HCT116 (cell line): ENCODE measurements at regions not wholly inside any gene's neighbourhood (a gene's known extent, or its start where the extent isn't known, plus 50 kb on each side); places are given as distances from the start of the nearest gene placed in this dataset.

Experiments
- ATAC-seq: fragments of 200-7000 bp; cut with Tn5 transposase; 2 replicates; pipeline ENCODE4 v1.9.1; 2020; ENCODE audit warnings: mild to moderate bottlenecking, moderate library complexity
- BruUV-seq: library from RNA; stranded (reverse); fragments of 400-500 nt; replicated peaks from 2 replicates; lab custom pipeline; 2021; lab: Mats Ljungman, UMichigan
- CTCF ChIA-PET: fragments of 300-600 bp; sonication (Branson Sonifier 250); formaldehyde crosslinking; loops from one replicate; lab custom pipeline; 2021; ENCODE audit warnings: antibody characterized with exemption; lab: Charles Lee
- POLR2A ChIA-PET: fragments of 300-600, 350-600 bp; sonication (Branson Sonifier 250); formaldehyde crosslinking; loops from one replicate; lab custom pipeline; 2021; ENCODE audit warnings: antibody characterized with exemption; lab: Charles Lee
- RAD21 ChIA-PET, 2 experiments: fragments of 300-600 bp; sonication (Branson Sonifier 250); formaldehyde crosslinking; loops; one replicate each; lab custom pipeline; 2023; ENCODE audit warnings: low total read pairs in 2 of 2; ENCODE audit not compliant: uncharacterized antibody in 2 of 2, unreplicated experiment in 2 of 2, low non-redundant PET in 1 of 2; lab: Charles Lee
- DNase-seq: peaks from one replicate; pipeline ENCODE4 v3.0.0-alpha.2; 2010; ENCODE audit warnings: low read depth, low spot score
- H2AFZ ChIP-seq: fragments of 200-600 bp; shearing (Covaris generic), sonication (generic); 2 replicates; pipeline ENCODE4 v1.6.1; 2017; ENCODE audit warnings: low read depth, mixed run types, mixed read lengths, antibody characterized with exemption, low read length; ENCODE audit not compliant: poor library complexity, severe bottlenecking
- H3K27ac ChIP-seq: 2 replicates; pipeline ENCODE4 v1.5.1; 2012; ENCODE audit warnings: low read depth, low read length
- H3K27me3 ChIP-seq: fragments of 200-600 bp; sonication (generic); 2 replicates; pipeline ENCODE4 v1.6.1; 2016; ENCODE audit warnings: mixed run types, low read length, mixed read lengths; ENCODE audit not compliant: insufficient read depth
- H3K36me3 ChIP-seq, 2 experiments: fragments of 200-500 bp in 1 of 2; fragments of 200-600 bp in 1 of 2; sonication (Bioruptor generic) in 1 of 2; sonication (generic) in 1 of 2; 2 replicates each; pipeline versions ENCODE4 v1.5.1 to v1.6.1; 2014 to 2016; ENCODE audit warnings: low read length in 2 of 2, inconsistent platforms in 1 of 2, mixed read lengths in 1 of 2, mixed run types in 1 of 2; ENCODE audit not compliant: insufficient read depth in 2 of 2, control insufficient read depth in 1 of 2
- H3K4me1 ChIP-seq, 2 experiments: fragments of 200-600 bp in 1 of 2; sonication (generic) in 1 of 2; 2 replicates each; pipeline versions ENCODE4 v1.5.1 to v1.6.1; 2012 to 2017; ENCODE audit warnings: low read length in 2 of 2, inconsistent platforms in 1 of 2, mild to moderate bottlenecking in 1 of 2, mixed read lengths in 1 of 2, mixed run types in 1 of 2, moderate library complexity in 1 of 2; ENCODE audit not compliant: insufficient read depth in 2 of 2, control insufficient read depth in 1 of 2
- H3K4me2 ChIP-seq: fragments of 200-600 bp; sonication (generic); 2 replicates; pipeline ENCODE4 v1.6.1; 2017; ENCODE audit warnings: mixed run types, low read length, mixed read lengths
- H3K4me3 ChIP-seq, 2 experiments: fragments of 200-600 bp in 1 of 2; sonication (generic) in 1 of 2; replicated peaks in 1 of 2; 2 replicates each; pipeline ENCODE4 v1.5.1; 2011 to 2016; ENCODE audit warnings: low read length in 2 of 2, control low read depth in 1 of 2, low read depth in 1 of 2, mild to moderate bottlenecking in 1 of 2, mixed read lengths in 1 of 2, mixed run types in 1 of 2
- H3K79me2 ChIP-seq: fragments of 200-600 bp; sonication (generic); 2 replicates; pipeline ENCODE4 v1.6.1; 2017; ENCODE audit warnings: mild to moderate bottlenecking, mixed run types, low read length, moderate library complexity, mixed read lengths; ENCODE audit not compliant: insufficient read depth
- H3K9ac ChIP-seq: fragments of 200-600 bp; sonication (generic); 2 replicates; pipeline ENCODE4 v1.6.1; 2016; ENCODE audit warnings: low read length, mixed read lengths
- H3K9me2 ChIP-seq: fragments of 200-600 bp; sonication (generic), shearing (Covaris generic); 2 replicates; pipeline ENCODE4 v1.6.1; 2017; ENCODE audit warnings: mixed run types, mild to moderate bottlenecking, moderate library complexity; ENCODE audit not compliant: insufficient read depth
- H3K9me3 ChIP-seq, 2 experiments: fragments of 200-500 bp in 1 of 2; fragments of 200-600 bp in 1 of 2; sonication (Bioruptor generic) in 1 of 2; sonication (generic) in 1 of 2; 2 replicates each; pipeline ENCODE4 v1.6.1; 2014 to 2017; ENCODE audit warnings: low read length in 2 of 2, mixed read lengths in 2 of 2, inconsistent platforms in 1 of 2, low read depth in 1 of 2, mild to moderate bottlenecking in 1 of 2, mixed run types in 1 of 2, moderate library complexity in 1 of 2; ENCODE audit not compliant: control insufficient read depth in 1 of 2, insufficient read depth in 1 of 2
- H4K20me1 ChIP-seq: fragments of 200-600 bp; sonication (generic), shearing (Covaris generic); 2 replicates; pipeline ENCODE4 v1.6.1; 2017; ENCODE audit warnings: mixed run types, mild to moderate bottlenecking, moderate library complexity; ENCODE audit not compliant: insufficient read depth
- CBX3 ChIP-seq: IDR thresholded peaks from 2 replicates; pipeline ENCODE4 v1.6.1; 2012; ENCODE audit warnings: low read depth
- ELF1 ChIP-seq: IDR thresholded peaks from 2 replicates; pipeline ENCODE4 v1.6.1; 2012; ENCODE audit warnings: low read depth, borderline replicate concordance
- EZH2phosphoT487 ChIP-seq: fragments of 200-600 bp; IDR thresholded peaks from 2 replicates; pipeline ENCODE4 v1.6.1; 2018; ENCODE audit warnings: antibody characterized with exemption, borderline replicate concordance
- FOSL1 ChIP-seq: IDR thresholded peaks from 2 replicates; pipeline ENCODE4 v1.6.1; 2012; ENCODE audit warnings: low read depth
- RAD21 ChIP-seq: IDR thresholded peaks from 2 replicates; pipeline ENCODE4 v1.6.1; 2012; ENCODE audit warnings: low read depth, mild to moderate bottlenecking
- YY1 ChIP-seq: IDR thresholded peaks from 2 replicates; pipeline ENCODE4 v1.6.1; 2011; ENCODE audit warnings: low read length, low read depth, moderate library complexity, mild to moderate bottlenecking; ENCODE audit not compliant: insufficient replicate concordance; ENCODE audit errors: extremely low read depth
- ZNF274 ChIP-seq: fragments of 200-500 bp; sonication (Bioruptor generic); IDR thresholded peaks from 2 replicates; pipeline ENCODE4 v1.6.1; 2014; ENCODE audit warnings: mild to moderate bottlenecking, low read depth, low read length, inconsistent platforms
- intact Hi-C: fragments of 100-400 bp; cut with micrococcal nuclease; formaldehyde crosslinking; loops from 2 replicates; pipeline ENCODE4 v1.10.0; 2022
- TF ChIP-seq, protein P1 (sequence below): IDR thresholded peaks from 2 replicates; pipeline ENCODE4 v1.6.1; 2012; ENCODE audit warnings: low read depth
- TF ChIP-seq, protein P2 (sequence below), 3 experiments: fragments of 200-600 bp in 1 of 3; sonication (generic) in 1 of 3; IDR thresholded peaks in 2 of 3; conservative IDR thresholded peaks in 1 of 3; 2 replicates each; pipeline ENCODE4 v1.5.1; 2012 to 2017; ENCODE audit warnings: low read depth in 2 of 3, low read length in 2 of 3, antibody characterized with exemption in 1 of 3, borderline replicate concordance in 1 of 3, control low read depth in 1 of 3, mild to moderate bottlenecking in 1 of 3, mixed read lengths in 1 of 3, mixed run types in 1 of 3, moderate library complexity in 1 of 3; ENCODE audit not compliant: insufficient read depth in 1 of 3
- TF ChIP-seq, protein P3 (sequence below): IDR thresholded peaks from 2 replicates; pipeline ENCODE4 v1.6.1; 2012
- TF ChIP-seq, protein P4 (sequence below): IDR thresholded peaks from 2 replicates; pipeline ENCODE4 v1.6.1; 2012

DNA sequence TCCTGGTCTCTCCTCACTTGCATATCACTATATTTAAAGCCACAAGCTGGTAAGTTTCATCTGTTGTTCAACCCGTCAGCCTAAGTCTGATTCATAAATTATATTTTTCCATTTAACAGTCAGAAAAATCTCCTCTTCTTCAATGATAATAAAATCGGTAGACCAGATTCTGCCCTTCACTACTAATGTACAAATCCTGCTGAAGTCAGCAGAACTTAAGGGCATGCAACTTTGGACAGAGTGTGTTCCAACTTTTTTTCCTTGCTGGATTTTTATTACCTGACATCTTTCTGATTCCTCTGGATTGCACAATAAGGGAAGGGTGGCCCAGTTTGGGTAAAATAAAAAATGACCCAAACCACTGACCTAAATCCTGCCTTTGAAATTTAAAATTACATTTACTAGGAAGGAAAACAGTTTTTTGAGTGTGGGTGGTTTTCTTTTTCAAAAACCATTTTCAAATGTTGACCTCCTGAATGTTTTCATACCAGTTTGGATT is 125.4 kb upstream of the DIO2 start (continued):
- TF ChIP-seq, protein P1, sequence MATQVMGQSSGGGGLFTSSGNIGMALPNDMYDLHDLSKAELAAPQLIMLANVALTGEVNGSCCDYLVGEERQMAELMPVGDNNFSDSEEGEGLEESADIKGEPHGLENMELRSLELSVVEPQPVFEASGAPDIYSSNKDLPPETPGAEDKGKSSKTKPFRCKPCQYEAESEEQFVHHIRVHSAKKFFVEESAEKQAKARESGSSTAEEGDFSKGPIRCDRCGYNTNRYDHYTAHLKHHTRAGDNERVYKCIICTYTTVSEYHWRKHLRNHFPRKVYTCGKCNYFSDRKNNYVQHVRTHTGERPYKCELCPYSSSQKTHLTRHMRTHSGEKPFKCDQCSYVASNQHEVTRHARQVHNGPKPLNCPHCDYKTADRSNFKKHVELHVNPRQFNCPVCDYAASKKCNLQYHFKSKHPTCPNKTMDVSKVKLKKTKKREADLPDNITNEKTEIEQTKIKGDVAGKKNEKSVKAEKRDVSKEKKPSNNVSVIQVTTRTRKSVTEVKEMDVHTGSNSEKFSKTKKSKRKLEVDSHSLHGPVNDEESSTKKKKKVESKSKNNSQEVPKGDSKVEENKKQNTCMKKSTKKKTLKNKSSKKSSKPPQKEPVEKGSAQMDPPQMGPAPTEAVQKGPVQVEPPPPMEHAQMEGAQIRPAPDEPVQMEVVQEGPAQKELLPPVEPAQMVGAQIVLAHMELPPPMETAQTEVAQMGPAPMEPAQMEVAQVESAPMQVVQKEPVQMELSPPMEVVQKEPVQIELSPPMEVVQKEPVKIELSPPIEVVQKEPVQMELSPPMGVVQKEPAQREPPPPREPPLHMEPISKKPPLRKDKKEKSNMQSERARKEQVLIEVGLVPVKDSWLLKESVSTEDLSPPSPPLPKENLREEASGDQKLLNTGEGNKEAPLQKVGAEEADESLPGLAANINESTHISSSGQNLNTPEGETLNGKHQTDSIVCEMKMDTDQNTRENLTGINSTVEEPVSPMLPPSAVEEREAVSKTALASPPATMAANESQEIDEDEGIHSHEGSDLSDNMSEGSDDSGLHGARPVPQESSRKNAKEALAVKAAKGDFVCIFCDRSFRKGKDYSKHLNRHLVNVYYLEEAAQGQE: no peak
- TF ChIP-seq, protein P2, sequence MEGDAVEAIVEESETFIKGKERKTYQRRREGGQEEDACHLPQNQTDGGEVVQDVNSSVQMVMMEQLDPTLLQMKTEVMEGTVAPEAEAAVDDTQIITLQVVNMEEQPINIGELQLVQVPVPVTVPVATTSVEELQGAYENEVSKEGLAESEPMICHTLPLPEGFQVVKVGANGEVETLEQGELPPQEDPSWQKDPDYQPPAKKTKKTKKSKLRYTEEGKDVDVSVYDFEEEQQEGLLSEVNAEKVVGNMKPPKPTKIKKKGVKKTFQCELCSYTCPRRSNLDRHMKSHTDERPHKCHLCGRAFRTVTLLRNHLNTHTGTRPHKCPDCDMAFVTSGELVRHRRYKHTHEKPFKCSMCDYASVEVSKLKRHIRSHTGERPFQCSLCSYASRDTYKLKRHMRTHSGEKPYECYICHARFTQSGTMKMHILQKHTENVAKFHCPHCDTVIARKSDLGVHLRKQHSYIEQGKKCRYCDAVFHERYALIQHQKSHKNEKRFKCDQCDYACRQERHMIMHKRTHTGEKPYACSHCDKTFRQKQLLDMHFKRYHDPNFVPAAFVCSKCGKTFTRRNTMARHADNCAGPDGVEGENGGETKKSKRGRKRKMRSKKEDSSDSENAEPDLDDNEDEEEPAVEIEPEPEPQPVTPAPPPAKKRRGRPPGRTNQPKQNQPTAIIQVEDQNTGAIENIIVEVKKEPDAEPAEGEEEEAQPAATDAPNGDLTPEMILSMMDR (IDR thresholded peaks at IDR 0.05 in 2 of 3, conservative IDR thresholded peaks at IDR 0.05 in 1 of 3; ENCODE audit: borderline replicate concordance in 1 of 3, insufficient read depth in 1 of 3, low read depth in 2 of 3, low read length in 2 of 3): no peak
- TF ChIP-seq EZH2phosphoT487 (no peak), CBX3 (no peak), FOSL1 (no peak)
- TF ChIP-seq, protein P3, sequence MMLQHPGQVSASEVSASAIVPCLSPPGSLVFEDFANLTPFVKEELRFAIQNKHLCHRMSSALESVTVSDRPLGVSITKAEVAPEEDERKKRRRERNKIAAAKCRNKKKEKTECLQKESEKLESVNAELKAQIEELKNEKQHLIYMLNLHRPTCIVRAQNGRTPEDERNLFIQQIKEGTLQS: no peak

DNA sequence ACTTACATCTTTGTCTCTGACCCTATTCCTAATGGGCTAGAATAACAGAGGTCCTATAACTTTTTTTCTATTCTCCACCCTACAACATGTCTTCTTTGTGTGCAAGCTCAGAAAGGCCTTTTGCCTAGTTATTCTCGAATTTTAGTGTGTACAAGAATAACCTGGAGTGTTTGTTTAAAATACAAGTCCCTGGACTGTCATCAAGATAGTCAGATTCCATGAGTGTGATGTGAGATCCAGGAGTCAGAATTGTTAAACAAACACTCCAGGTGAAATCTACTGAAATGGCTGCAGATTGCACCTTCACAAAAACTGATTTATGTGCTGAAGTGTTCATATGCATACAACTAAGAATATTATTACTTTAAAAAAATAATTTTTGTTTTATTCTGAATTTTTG is 114.4 kb upstream of the DIO2 start:
- Histone ChIP-seq H3K4me1 (no peaks in the 10 kb centered on the region), H3K36me3 (no peaks in the 10 kb centered on the region), H3K4me2 (no peak overlapping the region), H3K4me3 (no peak overlapping the region), H3K9ac (no peak overlapping the region), H3K27me3 (no peaks in the 10 kb centered on the region; the same call in 1 of the 2 replicates), H3K9me3 (no peaks in the 10 kb centered on the region), H3K27ac (no peak overlapping the region), H4K20me1 (no peaks in the 10 kb centered on the region), H3K79me2 (no peaks in the 10 kb centered on the region), H2AFZ (no peak overlapping the region), H3K9me2 (no peaks in the 10 kb centered on the region)
- ChIA-PET CTCF (no interaction called here), RAD21 (no interaction called here), POLR2A (no interaction called here)
- DNase-seq (no peak), ATAC-seq (no peak)
- intact Hi-C loops: no loop called here
- no TSS peak for BruUV-seq
- TF ChIP-seq YY1: no peak
- TF ChIP-seq, protein P1: no peak
- TF ChIP-seq, protein P2 (IDR thresholded peaks at IDR 0.05 in 2 of 3, conservative IDR thresholded peaks at IDR 0.05 in 1 of 3; ENCODE audit: borderline replicate concordance in 1 of 3, insufficient read depth in 1 of 3, low read depth in 2 of 3, low read length in 2 of 3): no peak
- TF ChIP-seq, protein P4, sequence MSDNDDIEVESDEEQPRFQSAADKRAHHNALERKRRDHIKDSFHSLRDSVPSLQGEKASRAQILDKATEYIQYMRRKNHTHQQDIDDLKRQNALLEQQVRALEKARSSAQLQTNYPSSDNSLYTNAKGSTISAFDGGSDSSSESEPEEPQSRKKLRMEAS: no peak
- TF ChIP-seq RAD21: no peak
- TF ChIP-seq ZNF274: no peak
- no peak for TF ChIP-seq ELF1
